Smooth muscle cell (in vitro differentiated cells): ENCODE measurements at regions not wholly inside any gene's neighbourhood (a gene's known extent, or its start where the extent isn't known, plus 50 kb on each side); places are given as distances from the start of the nearest gene placed in this dataset.

Experiments used
- DNase-seq: peaks from one replicate; lab custom pipeline; 2025; ENCODE audit not compliant: unreplicated experiment; lab: John Stamatoyannopoulos, UW
- H2AFZ ChIP-seq: fragments of 200-600 bp; sonication (generic); 2 replicates; pipeline ENCODE4 v1.6.0; 2016; ENCODE audit warnings: antibody characterized with exemption, low read depth, mild to moderate bottlenecking
- H3F3A ChIP-seq: fragments of 200-600 bp; sonication (generic); 2 replicates; pipeline ENCODE4 v1.6.0; 2017; ENCODE audit warnings: antibody characterized with exemption, low read depth
- H3K27ac ChIP-seq: fragments of 200-600 bp; sonication (generic); 2 replicates; pipeline ENCODE4 v1.5.1; 2016; ENCODE audit warnings: low read depth, mild to moderate bottlenecking
- H3K27me3 ChIP-seq: fragments of 200-600 bp; sonication (generic); 2 replicates; pipeline ENCODE4 v1.6.1; 2016; ENCODE audit warnings: low read depth, mild to moderate bottlenecking
- H3K36me3 ChIP-seq: fragments of 200-600 bp; sonication (generic); 2 replicates; pipeline ENCODE4 v1.5.1; 2016; ENCODE audit warnings: low read depth
- H3K4me1 ChIP-seq: fragments of 200-600 bp; sonication (generic); 2 replicates; pipeline ENCODE4 v1.5.1; 2016; ENCODE audit warnings: low read depth
- H3K4me2 ChIP-seq: fragments of 200-600 bp; sonication (generic); 2 replicates; pipeline ENCODE4 v1.6.0; 2016; ENCODE audit warnings: mild to moderate bottlenecking
- H3K4me3 ChIP-seq: fragments of 200-600 bp; sonication (generic); 2 replicates; pipeline ENCODE4 v1.5.1; 2016; ENCODE audit warnings: mild to moderate bottlenecking
- H3K79me2 ChIP-seq: fragments of 200-600 bp; sonication (generic); 2 replicates; pipeline ENCODE4 v1.6.0; 2016; ENCODE audit warnings: low read depth, mild to moderate bottlenecking
- H3K9ac ChIP-seq: fragments of 200-600 bp; sonication (generic); 2 replicates; pipeline ENCODE4 v1.6.0; 2016; ENCODE audit warnings: low read depth
- H3K9me3 ChIP-seq: fragments of 200-600 bp; sonication (generic); replicated peaks from 2 replicates; pipeline ENCODE4 v1.5.1; 2016; ENCODE audit warnings: low read depth
- H4K20me1 ChIP-seq: fragments of 200-600 bp; sonication (generic); 2 replicates; pipeline ENCODE4 v1.6.0; 2016; ENCODE audit warnings: low read depth
- WGBS: methylation state at CpG from one replicate; pipeline ENCODE4 v1.1.7; 2016; ENCODE audit warnings: low lambda C conversion rate; 5-methylcytosine and 5-hydroxymethylcytosine counted together
- TF ChIP-seq, protein P1 (sequence below): fragments of 200-600 bp; sonication (generic); IDR thresholded peaks from 2 replicates; pipeline ENCODE4 v1.5.1; 2017; ENCODE audit warnings: borderline replicate concordance, mild to moderate bottlenecking, antibody characterized with exemption; ENCODE audit not compliant: insufficient read depth, poor library complexity, severe bottlenecking

DNA sequence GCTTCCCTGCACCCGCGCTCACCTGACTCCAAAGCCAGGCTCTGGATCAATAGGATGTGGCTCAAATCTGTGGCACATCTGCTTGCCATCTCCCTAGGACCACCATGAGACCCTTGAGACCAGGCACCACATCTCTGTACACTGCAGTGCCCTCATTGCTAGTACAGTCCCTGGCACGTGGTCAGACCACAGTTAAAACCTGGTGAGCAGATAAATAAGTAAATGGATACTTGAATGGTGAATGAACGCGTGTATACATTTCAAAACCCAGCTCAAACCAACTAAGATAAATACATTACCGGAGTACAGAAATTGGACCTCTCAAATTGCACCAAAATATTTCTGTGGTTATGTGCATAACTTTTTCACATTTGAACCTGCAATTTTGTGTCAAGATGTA, 221.2 kb upstream of the IRX4 start:
- H3K36me3 ChIP-seq, result no peaks in the 10 kb centered on the region
- 74% methylated on average over 6 of the region's 6 CpGs for WGBS
- no peaks in the 10 kb centered on the region for H3K9me3 ChIP-seq
- no peaks in the 10 kb centered on the region for H3F3A ChIP-seq
- H3K27ac ChIP-seq, result no peak overlapping the region
- H2AFZ ChIP-seq, result no peak overlapping the region
- no peaks in the 10 kb centered on the region for H3K4me1 ChIP-seq
- DNase-seq, result no peak
- H3K79me2 ChIP-seq, result no peaks in the 10 kb centered on the region
- H4K20me1 ChIP-seq, result no peaks in the 10 kb centered on the region
- no peak overlapping the region for H3K9ac ChIP-seq
- H3K27me3 ChIP-seq, result no peaks in the 10 kb centered on the region
- TF ChIP-seq, protein P1, sequence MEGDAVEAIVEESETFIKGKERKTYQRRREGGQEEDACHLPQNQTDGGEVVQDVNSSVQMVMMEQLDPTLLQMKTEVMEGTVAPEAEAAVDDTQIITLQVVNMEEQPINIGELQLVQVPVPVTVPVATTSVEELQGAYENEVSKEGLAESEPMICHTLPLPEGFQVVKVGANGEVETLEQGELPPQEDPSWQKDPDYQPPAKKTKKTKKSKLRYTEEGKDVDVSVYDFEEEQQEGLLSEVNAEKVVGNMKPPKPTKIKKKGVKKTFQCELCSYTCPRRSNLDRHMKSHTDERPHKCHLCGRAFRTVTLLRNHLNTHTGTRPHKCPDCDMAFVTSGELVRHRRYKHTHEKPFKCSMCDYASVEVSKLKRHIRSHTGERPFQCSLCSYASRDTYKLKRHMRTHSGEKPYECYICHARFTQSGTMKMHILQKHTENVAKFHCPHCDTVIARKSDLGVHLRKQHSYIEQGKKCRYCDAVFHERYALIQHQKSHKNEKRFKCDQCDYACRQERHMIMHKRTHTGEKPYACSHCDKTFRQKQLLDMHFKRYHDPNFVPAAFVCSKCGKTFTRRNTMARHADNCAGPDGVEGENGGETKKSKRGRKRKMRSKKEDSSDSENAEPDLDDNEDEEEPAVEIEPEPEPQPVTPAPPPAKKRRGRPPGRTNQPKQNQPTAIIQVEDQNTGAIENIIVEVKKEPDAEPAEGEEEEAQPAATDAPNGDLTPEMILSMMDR, result no peak
- H3K4me2 ChIP-seq, result no peak overlapping the region
- H3K4me3 ChIP-seq, result no peak overlapping the region

DNA sequence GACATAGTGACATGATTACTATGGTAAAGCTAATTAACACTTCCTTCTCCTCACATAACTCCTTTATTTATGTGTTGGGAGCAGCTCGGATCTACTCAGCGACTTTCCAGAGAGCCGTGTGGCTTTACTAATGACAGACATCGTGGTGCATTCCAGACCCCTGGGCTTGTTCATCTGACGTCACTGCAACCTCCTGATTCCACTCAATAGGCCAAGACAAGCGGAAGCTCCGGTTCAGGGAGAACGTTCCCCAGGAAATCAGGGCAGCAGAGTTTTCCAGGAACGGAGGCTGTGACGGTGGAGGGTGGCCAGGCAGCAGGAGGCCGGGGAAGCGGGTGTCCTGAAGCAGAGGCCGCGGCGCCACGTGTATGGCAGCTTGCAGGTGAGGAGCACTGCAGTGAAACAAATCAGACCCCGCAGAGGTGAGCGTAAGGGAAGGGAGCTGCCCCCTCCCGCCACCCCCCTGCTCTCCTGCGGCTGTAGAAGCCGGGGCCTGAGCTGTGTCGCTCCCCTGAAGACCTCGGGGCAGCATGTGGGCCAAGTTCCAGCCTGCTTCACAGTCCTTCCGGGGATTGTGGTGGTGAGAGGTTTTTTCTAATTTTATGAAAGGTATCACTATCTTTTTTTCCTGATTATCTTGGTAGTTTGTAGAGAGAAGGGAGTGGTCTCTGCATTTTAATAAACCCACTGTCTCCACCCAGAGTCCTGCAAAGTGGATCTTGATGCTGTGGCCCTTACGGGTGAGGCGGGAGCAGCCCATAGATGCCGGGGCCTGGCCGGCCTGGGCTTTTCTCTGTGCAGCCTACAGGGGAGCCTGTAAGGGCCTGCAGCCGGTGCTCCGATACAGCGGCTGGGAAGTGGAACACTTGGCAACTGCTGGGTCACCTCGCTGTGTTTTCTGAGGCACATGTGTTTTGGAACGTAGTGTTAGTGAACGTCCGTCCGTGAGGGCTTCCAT, 220.4 kb upstream of the IRX4 start:
- Histone ChIP-seq H3K27ac (no peak overlapping the region), H3K4me3 (no peak overlapping the region), H3K79me2 (no peaks in the 10 kb centered on the region), H3K9ac (no peak overlapping the region), H2AFZ (no peak overlapping the region), H4K20me1 (no peaks in the 10 kb centered on the region), H3F3A (no peaks in the 10 kb centered on the region), H3K4me1 (no peaks in the 10 kb centered on the region), H3K9me3 (no peaks in the 10 kb centered on the region), H3K27me3 (no peaks in the 10 kb centered on the region), H3K36me3 (no peaks in the 10 kb centered on the region), H3K4me2 (no peak overlapping the region)
- DNase-seq, result no peak
- WGBS, result 89% methylated on average over 36 of the region's 36 CpGs
- TF ChIP-seq, protein P1, result no peak

DNA sequence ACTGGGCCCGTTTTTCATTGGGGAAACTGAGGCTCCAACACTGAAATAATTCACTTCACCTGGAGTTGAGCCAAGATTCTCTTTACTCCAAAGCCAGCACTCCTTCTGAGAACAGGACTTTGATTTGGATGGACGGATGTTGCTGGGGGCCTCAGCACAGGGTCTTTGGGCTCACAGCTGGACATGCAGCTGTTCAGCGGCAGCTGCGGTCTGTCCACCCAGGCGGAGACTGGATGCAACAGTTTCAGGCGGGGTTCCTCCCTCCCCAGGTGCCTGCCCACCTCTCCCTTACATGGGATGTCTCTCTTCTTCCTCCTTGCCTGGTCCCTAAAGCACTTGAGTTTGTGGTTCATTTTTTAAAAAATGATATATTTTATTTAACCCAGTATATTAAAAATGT, 219.0 kb upstream of the IRX4 start:
- no peaks in the 10 kb centered on the region for H3K27me3 ChIP-seq
- no peaks in the 10 kb centered on the region for H3K36me3 ChIP-seq
- H3K27ac ChIP-seq, result no peak overlapping the region
- no peaks in the 10 kb centered on the region for H3K79me2 ChIP-seq
- TF ChIP-seq, protein P1, result no peak
- no peak for DNase-seq
- H3K9ac ChIP-seq, result no peak overlapping the region
- no peak overlapping the region for H2AFZ ChIP-seq
- WGBS, result 93% methylated on average over 6 of the region's 6 CpGs
- H3K4me2 ChIP-seq, result no peak overlapping the region
- H3K9me3 ChIP-seq, result no peaks in the 10 kb centered on the region
- H3F3A ChIP-seq, result no peaks in the 10 kb centered on the region
- H3K4me1 ChIP-seq, result no peaks in the 10 kb centered on the region
- no peaks in the 10 kb centered on the region for H4K20me1 ChIP-seq
- no peak overlapping the region for H3K4me3 ChIP-seq
